ENCODE measurements at regions not wholly inside any gene's neighbourhood (a gene's known extent, or its start where the extent isn't known, plus 50 kb on each side); places are given as distances from the start of the nearest gene placed in this dataset.
"Not testable (repeated sequence)": the region's sequence is repeated elsewhere in the genome, so short reads cannot be mapped to it uniquely, and the experiment has no call there.

DNA sequence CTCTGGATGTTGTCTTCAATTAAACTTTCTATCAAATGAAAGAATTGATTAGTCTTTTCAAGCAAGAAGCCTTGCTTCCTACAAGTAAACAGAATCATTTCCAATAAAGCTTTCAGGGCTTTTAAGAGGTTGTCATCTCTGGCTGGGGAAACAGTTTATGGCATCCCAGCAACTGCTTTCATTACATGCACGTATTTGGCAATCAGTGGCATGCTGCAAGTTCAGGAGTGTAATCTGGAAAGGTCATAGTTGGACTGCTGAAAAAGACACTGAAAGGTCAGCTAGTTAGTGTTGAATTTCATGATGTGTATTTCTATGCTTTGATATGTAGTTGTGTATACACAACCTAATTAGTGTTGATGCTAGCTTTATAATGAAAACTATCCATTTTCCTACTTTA is 332.9 kb downstream of the DSC3 start:
- intact Hi-C loops (cut with micrococcal nuclease), result no loop called here

DNA sequence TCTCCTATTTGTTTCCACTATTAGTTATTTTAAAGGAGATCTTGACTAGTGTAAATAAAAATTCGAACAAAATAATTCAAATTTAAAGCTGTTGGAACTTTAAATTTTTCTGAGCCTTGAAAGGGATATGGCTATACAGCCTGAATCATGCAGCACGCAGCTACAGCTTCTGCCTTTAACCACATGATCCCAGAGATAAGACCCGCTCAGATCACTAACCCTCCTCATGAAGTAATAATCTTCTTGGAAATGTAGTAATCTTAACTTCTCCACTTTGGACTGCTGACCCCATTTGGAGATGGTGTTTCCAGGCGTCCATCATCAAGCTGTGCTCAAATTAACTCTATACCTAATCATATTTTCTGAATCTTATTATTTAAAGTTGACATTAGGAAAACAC is 336.6 kb downstream of the DSC3 start:
- intact Hi-C loops (cut with micrococcal nuclease), result no loop called here

GRCh38 chr18:30698571-30698970 is 344.0 kb downstream of the DSC3 start:
- intact Hi-C loops (cut with micrococcal nuclease), result no loop called here

DNA sequence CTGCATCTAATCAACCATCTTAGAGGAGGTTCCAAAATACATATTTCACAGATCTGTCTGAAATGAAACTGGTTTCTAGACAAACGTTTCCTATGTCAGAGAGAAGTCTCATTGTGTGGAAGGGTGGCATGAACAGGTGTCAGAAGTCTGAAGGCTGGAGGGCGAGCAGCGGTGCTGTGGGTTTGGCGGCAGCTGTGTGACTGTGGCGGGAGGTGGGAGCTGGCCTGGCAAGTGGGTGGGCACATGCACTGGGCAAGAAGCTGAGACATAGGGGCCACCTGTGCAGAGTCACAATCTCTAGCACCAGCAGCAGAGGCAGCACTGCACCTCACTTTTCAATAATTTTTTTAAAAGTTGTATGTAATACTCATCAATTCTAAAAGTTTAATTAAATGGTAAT is 346.3 kb downstream of the DSC3 start:
- intact Hi-C loops (cut with micrococcal nuclease), result no loop called here

DNA sequence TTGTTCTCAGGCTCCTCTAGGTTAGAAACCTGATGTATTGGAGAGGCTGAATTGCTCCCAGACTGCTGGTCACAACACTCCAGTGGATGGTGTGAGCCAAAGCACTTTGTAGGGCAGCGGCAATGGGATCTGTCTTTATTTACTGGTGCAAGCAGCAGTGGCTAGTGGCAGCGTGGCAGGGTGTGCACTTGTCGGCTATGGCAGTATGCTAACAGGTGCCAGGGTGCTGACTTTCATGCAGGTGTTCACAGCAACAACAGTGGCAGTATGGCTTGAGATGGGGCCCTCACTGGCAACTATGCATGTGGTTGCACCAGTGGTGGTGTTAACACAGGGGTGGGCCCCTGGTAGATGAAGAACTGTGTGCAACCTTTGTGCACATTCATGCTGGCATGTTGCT is 347.8 kb downstream of the DSC3 start:
- intact Hi-C loops (cut with micrococcal nuclease), result no loop called here

DNA sequence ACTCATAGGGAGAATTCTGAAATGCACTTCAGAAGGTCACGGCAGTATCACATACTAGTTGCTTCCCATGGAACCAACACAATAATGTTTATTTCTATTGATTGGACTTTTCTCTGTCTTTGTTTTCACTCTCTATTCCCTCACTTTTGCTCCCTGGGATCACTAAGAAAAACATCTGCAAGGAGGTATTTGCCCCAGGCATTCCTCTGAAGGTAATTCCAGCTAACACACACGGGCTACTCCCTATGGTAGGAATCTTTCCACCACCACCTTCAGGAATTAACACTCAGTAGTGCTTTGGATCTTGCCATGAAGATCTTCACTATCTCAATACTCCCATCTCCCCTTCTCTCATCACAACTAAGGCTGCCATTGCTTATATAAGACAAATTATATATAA is 353.3 kb downstream of the DSC3 start:
- intact Hi-C loops (cut with micrococcal nuclease), result no loop called here

- intact Hi-C loops (cut with micrococcal nuclease), result no loop called here
Measured at GRCh38 chr18:30687501-30687900, 355.0 kb downstream of the DSC3 start.

DNA sequence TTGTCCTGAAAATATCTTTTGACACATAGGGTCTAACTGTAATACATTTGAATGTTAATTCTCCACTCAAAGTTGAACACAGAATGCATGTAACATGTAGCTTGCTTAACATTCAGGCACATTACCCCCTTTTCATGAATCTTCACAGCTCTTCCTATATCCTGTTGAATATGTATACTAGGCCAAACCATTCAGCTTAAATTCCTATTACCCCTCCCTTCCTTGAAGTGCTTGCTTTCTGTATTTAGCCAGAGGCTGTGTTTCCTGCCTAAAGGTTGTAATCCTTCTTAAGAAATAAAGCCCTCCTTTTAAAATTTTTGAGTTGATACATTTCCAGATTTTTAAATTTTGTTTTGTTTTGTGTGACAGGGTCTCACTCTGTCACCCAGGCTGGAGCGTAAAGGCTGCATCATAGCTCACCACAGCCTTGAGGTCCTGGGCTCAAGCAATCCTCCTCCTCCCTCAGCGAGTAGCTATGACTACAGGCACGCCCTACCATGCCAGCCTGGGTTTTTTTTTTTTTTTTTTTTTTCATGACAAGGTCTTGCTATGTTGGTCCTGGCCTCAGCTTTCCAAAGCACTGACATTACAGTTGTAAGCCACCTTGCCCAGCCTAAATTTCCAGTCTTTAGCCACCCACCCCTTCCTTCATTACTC is 357.6 kb downstream of the DSC3 start:
- intact Hi-C loops (cut with micrococcal nuclease), result no loop called here

DNA sequence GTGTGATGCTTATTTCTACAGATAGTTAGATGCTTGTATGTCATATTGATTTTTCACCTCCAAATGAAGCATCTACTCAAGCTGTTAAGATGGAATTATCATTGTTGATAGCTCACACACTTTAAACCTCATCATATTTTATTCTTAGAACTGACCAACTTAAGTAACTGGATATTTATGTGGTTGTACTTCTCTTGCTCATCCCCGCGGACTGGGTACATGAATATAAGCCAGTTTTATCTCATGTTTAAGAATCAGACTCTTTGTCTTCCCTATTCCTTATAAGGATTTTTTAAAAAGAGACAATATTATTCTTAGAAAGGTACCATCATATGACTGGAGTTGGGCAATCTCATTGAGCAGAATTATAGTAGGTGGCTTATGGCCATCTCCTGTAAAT is 358.7 kb downstream of the DSC3 start:
- intact Hi-C loops (cut with micrococcal nuclease), result no loop called here

GRCh38 chr18:30682672-30683071 is 359.9 kb downstream of the DSC3 start:
- intact Hi-C loops (cut with micrococcal nuclease), result no loop called here

DNA sequence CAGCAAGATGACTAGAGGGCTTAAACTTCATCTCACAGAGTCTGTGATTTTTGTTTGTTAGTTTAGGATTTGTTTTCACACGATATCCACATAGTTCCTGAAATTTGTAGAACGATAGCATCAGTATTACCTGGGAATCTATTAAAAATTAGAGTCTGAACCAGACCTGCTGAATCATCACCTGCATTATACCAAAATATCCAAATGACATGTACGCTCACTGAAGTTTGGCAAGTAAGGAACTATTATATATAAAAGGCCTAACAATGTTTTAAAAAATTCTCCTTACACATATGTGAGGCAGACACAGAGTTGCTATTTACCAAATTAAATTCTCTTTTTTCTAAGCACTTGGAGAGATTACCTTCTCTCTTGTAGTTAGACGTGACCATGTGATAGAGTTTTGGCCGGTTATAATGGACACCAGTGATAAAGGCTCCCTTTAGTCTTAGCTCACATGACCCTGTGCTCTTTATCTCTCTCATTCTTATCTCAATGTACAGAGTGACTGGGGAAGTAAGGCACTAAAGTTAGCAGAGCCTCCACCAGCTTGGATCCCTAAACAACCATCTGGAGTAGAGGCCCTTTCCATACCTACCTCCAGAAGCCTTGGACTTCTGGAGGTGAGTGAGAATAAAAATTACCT is 363.1 kb downstream of the DSC3 start:
- intact Hi-C loops (cut with micrococcal nuclease), result no loop called here

GRCh38 chr18:30677813-30678212 is 364.7 kb downstream of the DSC3 start:
- intact Hi-C loops (cut with micrococcal nuclease), result not testable (repeated sequence)

- intact Hi-C loops (cut with micrococcal nuclease), result no loop called here
Measured at GRCh38 chr18:30676053-30676480, 366.5 kb downstream of the DSC3 start.

DNA sequence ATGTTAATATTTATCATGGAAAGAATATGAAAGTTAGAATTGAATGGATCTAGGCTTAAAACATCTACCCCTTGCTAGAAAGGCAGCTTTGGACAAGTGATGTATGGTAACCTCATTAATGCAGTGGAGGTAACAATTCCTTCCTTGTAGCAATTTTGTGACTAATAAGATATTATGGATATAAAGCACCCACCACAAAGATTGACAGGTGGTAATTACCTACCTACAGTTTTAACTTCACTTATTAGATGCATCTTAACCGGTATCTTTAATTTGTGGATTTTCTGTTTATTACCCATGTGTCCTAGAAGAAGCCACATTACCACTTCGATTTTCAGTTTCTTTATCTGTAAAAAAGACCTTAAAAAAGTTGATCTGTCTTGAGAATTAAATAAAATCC is 367.0 kb downstream of the DSC3 start:
- intact Hi-C loops (cut with micrococcal nuclease), result no loop called here

DNA sequence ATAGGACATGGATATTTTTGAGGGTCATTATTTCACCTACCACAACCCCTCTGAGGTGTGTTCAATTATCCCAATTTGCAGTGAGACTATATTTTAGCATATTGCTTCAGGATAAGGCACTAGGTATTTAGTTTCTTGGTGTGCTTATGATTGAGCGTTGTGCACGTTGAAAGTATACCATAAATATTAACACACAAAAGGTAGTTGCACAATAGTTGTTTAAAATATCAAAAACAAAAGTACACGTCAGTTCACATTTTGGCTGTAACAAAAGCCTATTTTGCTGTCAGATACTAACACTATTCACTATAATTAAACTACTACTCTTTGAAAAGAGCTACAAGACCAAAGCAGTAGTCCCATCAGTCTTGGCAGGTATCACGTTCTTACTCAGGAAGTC is 367.5 kb downstream of the DSC3 start:
- intact Hi-C loops (cut with micrococcal nuclease), result no loop called here

DNA sequence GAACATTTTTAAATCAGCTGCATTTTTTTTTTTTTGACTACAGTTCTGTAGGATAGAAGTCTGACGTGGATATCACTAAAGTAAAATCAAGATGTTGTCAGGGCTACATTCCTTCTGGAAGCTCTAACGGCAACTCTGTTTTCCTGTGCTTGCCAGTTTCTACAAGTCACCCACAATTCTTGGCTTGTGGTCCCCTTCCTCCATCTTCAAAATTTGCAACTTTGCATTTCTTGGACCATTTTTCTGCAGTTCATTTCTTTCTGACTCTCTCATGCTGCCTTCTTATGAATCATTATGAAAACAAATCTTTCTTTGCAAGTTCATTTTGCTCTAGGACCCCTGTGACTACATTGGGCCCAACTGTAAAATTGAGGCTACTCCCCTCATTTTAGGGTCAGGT is 367.9 kb downstream of the DSC3 start:
- intact Hi-C loops (cut with micrococcal nuclease), result no loop called here

DNA sequence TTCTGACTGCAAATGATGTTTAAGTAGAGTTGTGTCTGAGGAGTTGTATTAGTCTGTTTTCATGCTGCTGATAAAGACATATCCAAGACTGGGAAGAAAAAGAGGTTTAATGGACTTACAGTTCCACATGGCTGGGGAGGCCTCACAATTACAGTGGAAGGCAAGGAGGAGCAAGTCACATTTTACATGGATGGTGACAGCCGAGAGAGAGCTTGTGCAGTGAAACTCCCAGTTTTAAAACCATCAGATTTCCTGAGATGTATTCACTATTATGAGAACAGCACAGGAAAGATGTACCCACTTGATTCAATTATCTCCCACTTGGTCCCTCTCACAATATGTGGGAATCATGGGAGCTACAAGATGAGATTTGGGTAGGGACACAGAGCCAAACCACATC is 370.1 kb downstream of the DSC3 start:
- intact Hi-C loops (cut with micrococcal nuclease), result not testable (repeated sequence)

- intact Hi-C loops (cut with micrococcal nuclease), result no loop called here
Measured at GRCh38 chr18:30658306-30658705, 384.2 kb downstream of the DSC3 start.

- intact Hi-C loops (cut with micrococcal nuclease), result no loop called here
Measured at GRCh38 chr18:30652387-30652786, 390.2 kb downstream of the DSC3 start.

DNA sequence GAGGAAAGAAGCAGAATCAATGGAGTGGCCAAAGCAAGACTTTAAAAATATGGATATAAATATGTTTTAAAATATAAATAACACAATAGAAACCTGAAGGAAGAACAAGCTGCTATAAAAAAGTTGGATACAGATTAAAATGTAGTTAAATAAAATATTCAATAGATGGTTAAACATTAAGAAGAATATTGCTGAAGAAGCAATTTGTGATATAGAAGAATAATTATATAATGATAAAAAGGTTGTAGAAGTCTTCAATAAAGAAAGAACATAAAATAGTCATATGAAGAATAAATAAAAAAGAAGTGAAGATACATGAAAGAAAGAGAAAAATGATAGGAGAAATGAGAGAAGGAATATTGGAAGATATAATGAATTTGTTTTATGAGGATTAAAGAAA is 392.0 kb downstream of the DSC3 start:
- intact Hi-C loops (cut with micrococcal nuclease), result no loop called here

DNA sequence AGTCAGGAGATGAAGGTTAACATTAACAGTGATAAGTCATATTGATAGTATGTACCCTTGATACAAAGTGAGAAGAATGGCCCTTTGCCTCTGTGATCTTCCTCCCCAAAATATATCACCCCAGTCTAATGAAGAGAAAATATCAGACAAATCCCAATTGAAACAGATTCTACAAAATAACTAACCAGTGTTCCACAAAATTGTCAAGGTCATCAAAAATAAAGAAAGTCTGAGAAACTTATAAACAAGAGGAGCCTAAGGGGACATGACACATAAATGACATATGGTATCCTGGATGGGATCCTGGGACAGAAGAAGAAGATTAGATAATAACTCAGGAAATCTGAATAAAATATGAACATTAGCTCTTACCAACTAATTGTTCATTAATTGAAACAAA is 398.4 kb downstream of the DSC3 start:
- intact Hi-C loops (cut with micrococcal nuclease), result no loop called here

DNA sequence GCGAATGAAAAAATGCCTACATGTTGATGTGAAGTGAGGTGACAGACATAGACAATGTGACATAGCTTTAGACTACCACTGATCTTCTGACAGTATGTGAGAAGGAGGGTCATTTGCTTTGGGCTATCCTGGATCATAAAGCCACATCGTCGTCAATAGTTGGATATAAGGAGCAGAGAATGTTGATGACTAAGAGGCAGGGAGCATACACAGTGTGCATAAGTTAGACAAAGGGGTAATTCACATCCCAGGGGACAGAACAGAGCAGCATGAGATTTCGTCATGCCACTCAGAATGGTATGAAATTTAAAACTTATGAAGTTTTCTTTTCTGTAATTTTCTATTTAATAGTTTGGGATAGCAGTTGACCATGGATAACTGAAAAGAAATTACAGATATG is 403.2 kb downstream of the DSC3 start:
- intact Hi-C loops (cut with micrococcal nuclease), result no loop called here

- intact Hi-C loops (cut with micrococcal nuclease), result no loop called here
Measured at GRCh38 chr18:30634249-30634648, 408.3 kb downstream of the DSC3 start.

Measured in T-helper 2 cell treated with Interferon-gamma antibody and Interleukin-4, amounts not matched to agents 100 ng/mL and 5 ng/mL, for 36 hours (primary cell).